ENCODE measurements at regions not wholly inside any gene's neighbourhood (a gene's known extent, or its start where the extent isn't known, plus 50 kb on each side); places are given as distances from the start of the nearest gene placed in this dataset.
"Not testable (repeated sequence)": the region's sequence is repeated elsewhere in the genome, so short reads cannot be mapped to it uniquely, and the experiment has no call there.

DNA sequence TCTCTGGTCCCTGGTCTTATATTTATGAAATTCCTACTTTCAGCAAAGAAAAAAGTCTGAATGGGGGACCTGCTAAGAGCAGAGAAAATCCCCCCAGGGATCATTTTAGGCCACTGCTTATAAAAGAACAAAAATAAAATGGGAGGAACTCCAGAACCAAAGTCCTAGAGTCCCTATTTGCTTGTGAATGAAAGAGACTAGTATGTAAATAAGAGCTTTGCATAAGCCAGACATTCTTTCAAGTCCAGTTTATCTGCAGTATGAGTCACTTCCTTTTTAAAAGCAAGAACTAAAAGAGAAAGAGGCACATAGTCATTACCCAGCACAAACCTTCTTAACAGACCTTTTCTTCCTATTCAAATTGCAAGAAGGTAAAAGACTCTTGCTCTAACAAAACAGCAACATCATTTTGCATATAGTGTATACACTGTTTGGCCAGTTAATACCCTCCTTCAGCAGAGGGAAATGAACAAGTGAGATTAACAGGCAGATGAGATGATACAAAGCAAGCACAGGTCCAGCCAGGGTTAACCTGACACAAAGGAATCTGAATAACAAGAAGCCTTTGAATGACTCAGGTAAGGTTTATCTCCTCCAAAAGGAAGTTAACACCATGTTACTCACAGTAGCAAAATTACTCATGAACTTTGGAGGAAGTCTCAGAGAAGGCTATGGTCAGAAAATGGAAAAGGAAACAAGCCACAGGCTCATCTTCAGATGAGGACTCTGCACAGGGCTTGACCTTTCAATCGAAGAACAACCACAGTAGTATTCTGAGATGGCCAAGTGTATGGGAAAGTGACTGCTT lies 87.3 kb downstream of the PHLDA1 start:
- DNase-seq (ENCODE audit: extremely low read depth in 1 of 2, low read depth in 1 of 2), result peak in 1 of 2 donors; percentile 22

DNA sequence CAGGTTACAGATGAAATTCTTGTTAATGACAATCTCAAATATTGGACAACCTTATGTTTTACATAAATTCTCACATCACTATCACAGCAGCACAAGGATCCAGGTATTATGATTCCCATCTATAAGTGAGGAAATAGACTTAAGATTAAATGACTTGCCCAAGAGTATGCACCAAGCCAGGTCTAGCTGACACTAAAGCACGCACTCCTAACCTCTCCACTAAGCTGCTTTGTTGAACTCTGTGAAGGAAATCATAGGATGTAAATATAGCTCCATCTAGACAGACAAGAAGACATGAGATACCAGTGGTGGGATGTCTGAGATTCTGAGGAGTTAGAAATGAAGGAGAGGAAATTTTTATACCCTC lies 87.9 kb downstream of the PHLDA1 start:
- no peak for DNase-seq (ENCODE audit: extremely low read depth in 1 of 2, low read depth in 1 of 2)

DNA sequence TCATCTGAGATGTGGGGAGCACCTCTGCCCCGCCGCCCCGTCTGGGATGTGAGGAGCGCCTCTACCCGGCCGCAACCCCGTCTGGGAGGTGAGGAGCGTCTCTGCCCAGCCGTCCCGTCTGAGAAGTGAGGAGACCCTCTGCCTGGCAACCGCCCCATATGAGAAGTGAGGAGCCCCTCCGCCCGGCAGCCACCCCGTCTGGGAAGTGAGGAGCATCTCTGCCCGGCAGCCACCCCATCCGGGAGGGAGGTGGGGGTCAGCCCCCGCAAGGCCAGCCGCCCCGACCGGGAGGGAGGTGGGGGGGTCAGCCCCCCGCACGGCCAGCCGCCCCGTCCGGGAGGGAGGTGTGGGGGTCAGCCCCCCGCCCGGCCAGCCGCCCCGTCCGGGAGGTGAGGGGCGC lies 89.9 kb downstream of the PHLDA1 start:
- not testable (repeated sequence) for DNase-seq (ENCODE audit: extremely low read depth in 1 of 2, low read depth in 1 of 2)

DNA sequence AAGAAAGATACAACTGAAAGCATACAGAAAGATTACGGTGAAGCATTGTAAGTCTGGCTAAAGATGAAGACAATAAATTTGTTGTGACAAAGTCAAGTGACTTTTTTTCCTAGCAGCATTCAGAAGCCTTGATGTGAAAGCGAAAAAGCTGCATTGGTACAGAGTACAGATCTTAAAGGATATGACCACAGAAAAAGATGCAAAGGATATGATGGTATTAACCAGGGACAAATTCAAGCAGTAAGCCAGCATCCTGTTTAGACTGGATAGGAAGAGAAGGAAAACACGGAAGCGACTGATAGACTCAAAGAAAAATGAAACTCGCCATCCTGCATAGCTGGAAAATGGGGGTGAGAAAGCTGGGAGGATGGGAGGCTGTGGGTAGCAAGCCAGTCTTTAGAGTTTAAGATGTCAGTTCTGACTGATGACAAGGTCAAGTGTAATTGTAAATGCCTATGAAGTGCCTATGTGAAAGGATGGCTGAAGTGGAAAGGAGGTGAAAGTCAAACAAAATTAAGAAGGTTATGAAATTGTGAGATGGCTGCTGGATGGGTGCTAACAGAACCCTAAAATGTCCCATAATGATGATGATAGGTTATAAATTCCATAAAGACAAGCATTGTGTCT lies 92.4 kb downstream of the PHLDA1 start:
- DNase-seq (ENCODE audit: extremely low read depth in 1 of 2, low read depth in 1 of 2), result no peak

DNA sequence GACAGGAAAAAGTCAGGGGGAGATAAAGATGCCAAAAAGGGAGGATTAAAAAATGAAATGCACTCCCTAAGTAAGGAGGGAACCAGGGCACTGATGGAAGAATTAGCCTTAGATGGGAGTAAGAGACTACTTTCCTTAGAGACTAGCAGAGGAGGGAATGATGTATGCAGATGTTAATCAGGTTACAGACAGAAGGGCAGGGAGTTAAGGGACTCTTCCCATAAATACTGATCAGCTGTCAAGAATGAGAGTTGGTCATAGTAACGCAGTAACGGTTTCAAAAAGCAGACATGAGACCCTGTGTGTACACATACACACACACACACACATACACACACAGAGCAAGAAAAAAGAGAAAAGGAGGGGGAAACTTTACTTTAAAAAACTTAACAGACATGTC lies 93.4 kb downstream of the PHLDA1 start:
- no peak for DNase-seq (ENCODE audit: extremely low read depth in 1 of 2, low read depth in 1 of 2)

DNA sequence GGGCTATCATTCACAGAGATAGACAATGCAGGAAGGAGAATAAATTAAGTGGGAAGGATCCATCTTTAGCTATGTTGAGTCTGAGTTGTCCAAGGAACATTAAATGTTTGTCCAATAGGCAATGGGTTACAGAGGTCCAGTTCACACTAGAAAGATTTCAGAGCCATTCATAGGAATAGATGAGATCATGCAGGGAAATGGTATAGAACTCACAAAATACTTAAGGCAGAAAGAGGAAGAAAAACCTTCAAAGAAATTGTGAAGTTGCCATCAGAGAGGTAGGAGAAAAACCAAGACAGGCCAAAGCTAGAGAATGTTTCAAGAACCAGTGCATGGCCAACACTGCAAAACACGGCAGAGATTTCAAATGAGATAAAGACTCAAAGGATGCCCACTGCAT lies 94.1 kb downstream of the PHLDA1 start:
- DNase-seq (ENCODE audit: extremely low read depth in 1 of 2, low read depth in 1 of 2), result no peak

DNA sequence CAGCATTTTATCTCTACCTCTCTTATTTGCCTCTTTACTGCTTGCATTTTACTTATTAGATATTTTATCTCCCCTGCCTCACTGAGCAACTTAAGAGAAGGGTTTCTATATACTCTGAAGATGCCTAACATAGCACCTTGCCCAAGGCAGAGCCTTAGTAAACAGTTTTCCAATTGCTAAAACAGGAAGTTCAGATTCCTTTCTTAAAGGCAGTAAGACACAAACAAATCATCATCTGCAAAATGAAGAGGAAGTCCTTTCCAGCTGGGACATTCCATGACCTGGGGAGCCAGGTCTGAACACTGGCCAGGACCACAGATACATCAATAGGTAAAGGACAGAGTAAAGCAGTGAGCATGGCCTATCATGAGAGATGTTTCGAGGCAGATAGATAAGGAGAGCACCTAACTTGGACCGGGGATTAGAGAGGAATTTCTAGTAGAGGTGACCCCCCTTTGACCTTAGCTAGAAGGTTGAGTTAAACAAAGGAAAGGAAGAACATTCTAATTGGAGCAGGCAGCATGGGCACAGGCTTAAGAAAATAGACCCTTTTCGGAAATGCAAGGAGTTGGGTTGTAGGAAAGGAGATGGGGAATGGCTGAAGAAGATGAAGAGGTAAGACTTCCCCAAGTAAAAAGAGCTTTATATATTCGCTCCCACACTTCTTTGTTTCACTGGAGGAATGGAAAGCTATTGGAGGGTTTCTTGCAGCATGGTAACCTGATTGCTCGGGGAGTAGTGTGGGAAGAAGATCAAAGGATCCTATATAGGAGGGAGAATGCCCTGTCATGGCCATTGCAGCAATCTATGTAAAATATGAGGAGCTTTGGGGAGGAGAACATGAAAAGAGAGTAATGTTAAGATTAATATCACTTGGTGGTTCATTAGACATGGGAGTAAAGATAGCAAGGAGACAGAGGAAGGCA lies 94.8 kb downstream of the PHLDA1 start:
- DNase-seq (ENCODE audit: extremely low read depth in 1 of 2, low read depth in 1 of 2), result no peak

DNA sequence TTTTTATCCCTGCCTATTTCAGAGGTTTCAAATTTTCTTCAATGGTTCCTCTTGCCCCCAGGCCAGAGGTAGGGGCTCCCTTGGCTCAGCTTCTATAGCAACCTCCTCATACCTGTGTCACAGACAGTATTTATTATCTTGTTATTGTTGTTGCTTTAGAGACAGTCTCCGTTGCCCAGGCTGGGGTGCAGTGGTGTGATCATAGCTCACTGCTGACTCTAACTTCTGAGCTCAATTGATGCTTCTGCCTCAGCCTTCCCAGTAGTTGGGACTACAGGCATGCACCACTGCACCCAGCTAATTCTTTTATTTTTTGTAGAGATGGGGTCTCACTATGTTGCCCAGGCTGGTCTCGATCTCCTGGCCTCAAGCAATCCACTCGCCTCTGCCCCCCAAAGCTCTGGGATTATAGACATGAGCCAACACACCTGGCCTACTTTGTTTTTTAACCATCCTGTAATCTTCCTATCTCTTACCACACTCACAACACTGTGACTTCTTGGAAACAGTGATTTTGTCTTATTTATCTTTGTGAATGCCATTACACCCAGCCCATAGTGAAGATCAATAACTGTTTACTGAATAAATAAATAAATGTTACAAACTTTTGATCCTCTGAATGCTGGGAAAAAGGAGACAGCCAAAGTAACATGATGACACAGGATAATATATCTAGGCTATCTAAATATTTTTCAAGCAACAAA lies 95.9 kb downstream of the PHLDA1 start:
- DNase-seq (ENCODE audit: extremely low read depth in 1 of 2, low read depth in 1 of 2), result no peak

DNA sequence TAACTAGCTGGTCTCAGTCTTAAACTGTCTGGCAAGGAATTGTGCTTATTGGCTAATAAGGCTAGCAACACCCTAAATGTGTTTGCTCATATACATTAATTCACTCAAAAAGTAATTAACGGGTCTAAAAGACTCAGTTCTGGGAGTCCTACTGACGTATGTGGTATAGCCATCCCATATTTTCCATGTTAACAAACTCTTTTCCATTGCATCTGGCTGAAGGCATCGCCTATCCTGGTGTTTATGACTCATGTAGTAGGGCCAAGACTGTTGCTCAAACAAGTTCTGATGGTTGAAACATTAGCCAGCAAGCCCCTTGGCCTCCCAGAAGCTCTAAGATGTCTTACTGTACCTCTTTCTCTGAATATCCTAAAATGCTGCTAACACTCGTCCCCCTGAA lies 98.5 kb downstream of the PHLDA1 start:
- DNase-seq (ENCODE audit: extremely low read depth in 1 of 2, low read depth in 1 of 2), result no peak

DNA sequence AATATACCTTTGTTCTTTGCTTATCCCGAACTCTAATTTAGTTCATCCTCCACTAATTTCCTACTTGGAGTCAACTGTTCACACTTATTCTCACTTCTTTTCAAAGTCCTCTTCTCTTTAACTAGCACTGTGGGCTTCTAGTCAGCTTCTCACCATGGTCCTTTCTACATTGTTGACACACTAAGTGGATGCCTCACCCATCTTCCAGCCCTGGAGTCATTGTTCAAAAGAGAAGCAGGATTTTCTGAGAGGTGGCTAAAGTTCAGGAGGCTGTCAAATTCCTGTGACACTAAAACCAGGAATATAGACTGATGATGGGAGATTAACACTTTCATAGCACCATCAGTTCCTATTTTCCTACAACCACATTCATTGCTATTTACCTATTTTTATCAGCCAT lies 99.3 kb downstream of the PHLDA1 start:
- DNase-seq (ENCODE audit: extremely low read depth in 1 of 2, low read depth in 1 of 2), result no peak

DNA sequence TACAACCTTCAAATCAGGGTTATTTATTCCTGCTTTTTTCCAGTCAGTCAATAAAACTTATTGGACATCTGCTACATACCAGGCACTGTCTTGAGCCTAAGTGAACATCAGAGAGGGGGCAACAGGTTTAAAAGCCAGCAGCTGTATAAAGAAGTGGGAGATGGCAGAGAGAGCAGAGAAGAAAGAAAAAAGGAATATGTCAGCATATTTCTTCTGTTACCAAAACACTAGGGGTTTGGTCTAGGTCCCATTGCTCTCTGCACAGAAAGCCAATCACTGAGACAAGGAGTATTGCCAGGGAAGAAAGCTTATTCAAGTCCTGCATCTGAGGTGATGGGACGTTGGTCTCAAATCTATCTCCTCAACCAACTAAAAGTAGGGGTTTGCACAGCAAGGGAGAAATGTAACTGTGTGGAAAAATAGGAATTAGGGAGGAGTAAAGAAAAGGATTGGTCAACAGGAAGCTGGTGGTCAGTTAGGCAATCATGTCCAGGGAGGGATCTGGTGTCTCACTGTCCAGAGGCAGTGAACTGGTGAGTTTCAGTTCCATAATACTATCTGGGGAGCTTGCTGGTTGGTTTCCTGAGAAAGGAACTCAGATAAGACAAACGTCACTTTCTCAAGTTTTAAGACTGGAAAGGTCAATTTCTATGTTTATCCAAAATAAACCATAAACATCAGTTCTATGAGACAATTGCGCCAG lies 107.5 kb downstream of the PHLDA1 start:
- no peak for DNase-seq (ENCODE audit: extremely low read depth in 1 of 2, low read depth in 1 of 2)

DNA sequence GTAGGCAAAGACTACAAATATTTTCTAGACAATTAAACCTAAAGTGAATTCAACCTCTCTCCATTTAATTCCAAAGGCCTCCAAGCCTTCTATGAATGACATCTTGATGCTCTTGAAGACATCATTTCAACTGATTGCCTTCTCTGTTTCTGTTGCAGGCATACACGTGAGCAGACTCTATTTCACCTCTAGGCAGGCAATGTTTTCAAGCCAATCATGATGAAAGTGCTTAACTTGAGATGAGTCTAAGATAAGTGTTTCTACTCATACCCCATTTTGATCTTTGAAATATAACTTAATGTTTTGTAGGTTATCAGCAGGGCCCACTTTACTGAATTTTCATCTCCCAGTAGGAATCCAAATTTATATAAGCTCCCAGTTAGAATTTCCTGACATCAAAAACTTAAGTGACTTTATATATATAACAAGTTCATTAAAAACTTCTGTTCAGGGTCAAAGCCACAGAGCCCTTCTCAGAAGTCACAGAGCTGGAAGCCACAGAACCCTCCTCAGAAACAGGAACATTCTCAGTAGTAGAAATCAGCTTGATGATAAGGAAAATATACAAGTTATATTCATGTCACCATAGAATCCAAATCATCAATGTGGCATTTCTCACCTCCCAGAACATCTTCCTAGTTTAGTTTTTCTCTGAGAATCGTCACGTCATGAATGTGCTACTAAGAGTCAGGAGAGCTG lies 108.5 kb downstream of the PHLDA1 start:
- DNase-seq (ENCODE audit: extremely low read depth in 1 of 2, low read depth in 1 of 2), result no peak

DNA sequence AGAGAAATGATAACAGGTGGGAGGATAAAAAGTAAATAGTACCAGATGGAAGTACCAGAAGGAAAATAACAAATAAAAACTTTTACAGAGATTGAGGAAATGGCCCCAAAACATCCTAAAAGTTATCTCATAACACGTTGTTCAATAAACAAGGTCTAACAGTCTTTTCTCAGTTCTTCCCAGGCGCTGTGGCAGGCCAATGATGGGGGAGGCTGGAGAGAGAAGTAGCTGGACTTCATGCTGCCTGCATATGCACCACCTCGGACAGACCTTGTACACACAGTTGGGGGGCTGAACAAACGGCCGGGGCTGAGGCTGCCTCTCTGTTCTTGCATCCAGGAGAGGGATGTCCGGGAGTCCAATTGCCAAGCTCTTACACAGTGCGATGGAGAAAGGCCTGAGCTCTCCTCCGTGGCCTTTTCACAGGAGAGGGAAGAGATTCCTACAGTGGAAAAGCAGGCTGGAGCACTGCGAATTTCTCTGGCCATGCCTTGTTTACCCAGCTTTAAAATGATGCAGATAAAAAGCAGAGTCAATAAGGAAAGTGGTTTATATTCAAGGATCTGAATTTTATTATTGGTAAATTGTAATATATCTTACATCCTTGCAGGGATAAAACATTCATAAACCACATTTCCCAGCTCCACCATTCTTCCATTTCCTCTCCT lies 109.8 kb downstream of the PHLDA1 start:
- DNase-seq (ENCODE audit: extremely low read depth in 1 of 2, low read depth in 1 of 2), result no peak

DNA sequence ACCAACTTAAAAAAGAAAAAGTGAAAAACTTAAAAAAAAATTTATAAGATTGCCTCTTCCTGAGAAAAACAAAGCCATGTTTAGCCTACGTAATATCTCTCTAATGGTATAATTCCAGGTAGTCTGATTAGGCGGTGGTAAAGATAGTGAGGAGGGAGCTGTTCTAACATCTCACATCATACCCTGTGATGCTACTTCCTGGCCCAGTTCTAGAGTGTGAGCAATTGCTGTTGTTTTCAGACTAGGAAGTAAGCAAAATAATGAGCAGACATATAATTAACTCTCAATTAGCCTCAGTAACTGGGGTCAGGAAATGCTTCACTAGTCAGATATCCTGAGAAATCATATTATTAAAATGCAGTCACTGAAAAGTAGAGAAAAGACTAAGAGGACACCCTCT lies 113.9 kb downstream of the PHLDA1 start:
- no peak for DNase-seq (ENCODE audit: extremely low read depth in 1 of 2, low read depth in 1 of 2)

DNA sequence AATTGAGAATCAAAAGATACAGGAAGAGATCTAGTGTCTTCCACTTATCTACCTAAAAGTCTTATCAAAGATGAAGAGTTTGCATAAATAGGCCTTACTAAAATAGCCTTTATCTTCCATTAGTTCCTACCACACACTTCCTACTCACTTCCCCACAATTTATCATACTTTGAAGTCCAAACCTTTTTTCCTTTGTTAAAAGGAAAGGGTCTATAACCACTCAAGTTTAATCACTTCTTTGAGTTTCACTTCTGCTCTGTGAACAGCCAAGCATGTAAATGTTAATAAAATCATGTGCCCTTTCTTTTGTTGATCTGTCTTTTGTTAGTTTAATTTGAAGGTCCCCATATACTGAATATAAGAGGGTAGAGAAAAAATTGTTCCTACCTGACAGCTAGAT lies 114.5 kb downstream of the PHLDA1 start:
- no peak for DNase-seq (ENCODE audit: extremely low read depth in 1 of 2, low read depth in 1 of 2)

DNA sequence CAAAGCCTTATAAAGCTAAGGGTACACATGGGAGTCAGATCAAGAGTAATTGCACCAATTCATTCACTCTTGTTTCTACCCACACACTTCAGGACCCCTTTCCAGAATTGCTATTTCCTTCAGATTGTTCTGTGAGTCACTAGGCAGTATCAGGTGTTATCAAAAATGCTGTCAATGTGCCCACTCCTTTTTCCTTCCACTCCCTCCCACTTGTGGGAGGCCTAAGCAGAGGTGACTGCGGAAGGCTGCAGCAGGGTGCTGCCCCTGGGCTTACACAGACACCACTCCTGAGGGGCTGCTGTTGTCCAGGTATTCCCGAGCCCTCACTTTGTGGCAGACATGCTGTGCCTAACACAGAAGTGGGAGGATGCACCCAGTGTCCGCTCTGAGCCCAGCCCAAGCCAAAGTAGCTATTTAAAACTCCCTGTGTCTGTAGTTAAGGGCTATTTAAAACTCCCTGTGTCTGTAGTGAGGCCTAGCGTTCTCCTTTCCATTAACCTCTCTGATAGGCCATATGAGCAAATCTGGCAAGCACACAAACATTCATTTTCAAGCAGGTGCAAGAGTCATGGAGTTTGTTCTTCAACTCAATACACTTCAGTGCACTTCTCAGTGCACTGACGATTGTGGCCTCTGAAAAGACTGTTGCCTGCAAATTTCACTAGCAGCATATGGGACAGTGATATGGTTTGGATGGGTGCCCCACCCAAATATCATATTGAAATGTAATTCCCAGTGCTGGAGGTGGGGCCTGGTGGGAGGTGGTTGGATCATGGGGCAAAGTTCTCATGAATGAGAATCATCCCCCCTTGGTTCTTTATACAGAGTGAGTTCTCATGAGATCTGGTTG lies 117.8 kb downstream of the PHLDA1 start:
- DNase-seq (ENCODE audit: extremely low read depth in 1 of 2, low read depth in 1 of 2), result peak; percentile 37 to 46

DNA sequence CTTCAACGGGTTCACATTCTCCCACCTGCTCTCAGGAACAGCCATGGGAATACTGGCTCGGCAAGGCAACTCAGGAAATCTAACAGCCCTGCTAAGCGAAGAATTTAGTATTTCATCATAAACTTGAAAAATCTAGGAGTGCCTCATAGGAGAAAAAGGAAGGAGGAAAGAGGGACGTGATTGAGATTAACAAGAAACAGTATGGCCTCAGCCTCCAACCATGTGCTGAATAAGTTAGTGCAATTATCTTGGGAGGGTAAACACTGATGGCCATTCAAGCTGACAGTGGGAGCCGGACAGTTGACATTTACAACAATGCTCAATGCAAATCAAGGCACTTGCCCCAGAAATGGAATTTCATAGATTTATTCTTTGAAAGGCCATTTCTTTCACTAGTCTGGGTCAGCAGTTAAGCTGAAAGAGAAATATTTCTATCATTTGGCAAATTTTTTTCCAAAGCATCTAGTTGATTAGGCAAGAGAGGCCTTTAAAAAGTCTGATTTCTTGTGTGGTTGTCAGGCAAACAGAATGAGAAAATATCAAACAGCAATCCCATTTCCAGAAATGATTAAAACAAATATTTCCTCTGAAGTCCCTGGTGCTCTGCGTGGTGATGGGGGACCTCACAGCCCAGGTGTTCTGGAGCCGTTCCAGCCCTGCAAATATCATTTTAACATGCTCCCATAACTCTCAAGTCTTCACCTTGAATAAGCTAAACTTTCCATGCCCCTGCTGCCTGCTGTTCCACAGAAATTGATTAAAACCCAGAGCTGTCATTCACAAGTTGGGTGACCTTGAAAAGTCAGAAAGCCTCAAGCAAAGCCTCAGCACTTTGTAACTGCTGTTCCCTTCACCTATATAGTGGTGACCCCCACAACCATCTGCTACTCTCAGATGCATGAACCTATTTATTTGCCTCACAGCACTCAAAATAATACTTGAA lies 121.6 kb downstream of the PHLDA1 start:
- DNase-seq (ENCODE audit: extremely low read depth in 1 of 2, low read depth in 1 of 2), result no peak
